ENCODE measurements at regions not wholly inside any gene's neighbourhood (a gene's known extent, or its start where the extent isn't known, plus 50 kb on each side); places are given as distances from the start of the nearest gene placed in this dataset.

DNA sequence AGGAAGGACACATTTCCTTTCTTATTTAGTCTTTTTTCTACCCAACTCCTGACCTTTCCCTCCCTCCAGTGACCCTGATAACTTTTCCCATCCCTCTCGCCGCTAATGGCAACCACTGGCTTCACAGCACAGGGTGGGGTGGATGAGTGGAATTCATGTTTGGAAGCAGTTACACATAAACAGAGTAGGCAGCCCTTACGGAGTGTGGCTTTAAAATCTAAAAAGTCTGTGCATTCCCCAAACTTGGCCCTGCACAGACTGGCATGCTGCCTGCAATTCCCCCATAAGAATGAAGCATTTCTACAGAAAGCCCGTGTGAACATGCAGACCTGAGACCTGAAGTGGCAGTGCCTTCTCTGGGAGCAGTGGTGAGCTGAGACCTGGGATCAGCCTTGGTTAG is 196.7 kb upstream of the ADRA1D start:
- TF ChIP-seq, protein P1, sequence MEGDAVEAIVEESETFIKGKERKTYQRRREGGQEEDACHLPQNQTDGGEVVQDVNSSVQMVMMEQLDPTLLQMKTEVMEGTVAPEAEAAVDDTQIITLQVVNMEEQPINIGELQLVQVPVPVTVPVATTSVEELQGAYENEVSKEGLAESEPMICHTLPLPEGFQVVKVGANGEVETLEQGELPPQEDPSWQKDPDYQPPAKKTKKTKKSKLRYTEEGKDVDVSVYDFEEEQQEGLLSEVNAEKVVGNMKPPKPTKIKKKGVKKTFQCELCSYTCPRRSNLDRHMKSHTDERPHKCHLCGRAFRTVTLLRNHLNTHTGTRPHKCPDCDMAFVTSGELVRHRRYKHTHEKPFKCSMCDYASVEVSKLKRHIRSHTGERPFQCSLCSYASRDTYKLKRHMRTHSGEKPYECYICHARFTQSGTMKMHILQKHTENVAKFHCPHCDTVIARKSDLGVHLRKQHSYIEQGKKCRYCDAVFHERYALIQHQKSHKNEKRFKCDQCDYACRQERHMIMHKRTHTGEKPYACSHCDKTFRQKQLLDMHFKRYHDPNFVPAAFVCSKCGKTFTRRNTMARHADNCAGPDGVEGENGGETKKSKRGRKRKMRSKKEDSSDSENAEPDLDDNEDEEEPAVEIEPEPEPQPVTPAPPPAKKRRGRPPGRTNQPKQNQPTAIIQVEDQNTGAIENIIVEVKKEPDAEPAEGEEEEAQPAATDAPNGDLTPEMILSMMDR (IDR thresholded peaks at IDR 0.05; ENCODE audit: insufficient read depth, low read length, poor library complexity, severe bottlenecking): no peak
- Histone ChIP-seq H3K27me3 (ENCODE audit: control insufficient read depth, insufficient read depth, low read length) (no peaks in the 10 kb centered on the region), H3K36me3 (ENCODE audit: control insufficient read depth, insufficient read depth, low read length) (no peaks in the 10 kb centered on the region), H3K4me3 (ENCODE audit: low read depth, low read length) (no peak overlapping the region)
- DNase-seq (ENCODE audit: low read depth): no peak

DNA sequence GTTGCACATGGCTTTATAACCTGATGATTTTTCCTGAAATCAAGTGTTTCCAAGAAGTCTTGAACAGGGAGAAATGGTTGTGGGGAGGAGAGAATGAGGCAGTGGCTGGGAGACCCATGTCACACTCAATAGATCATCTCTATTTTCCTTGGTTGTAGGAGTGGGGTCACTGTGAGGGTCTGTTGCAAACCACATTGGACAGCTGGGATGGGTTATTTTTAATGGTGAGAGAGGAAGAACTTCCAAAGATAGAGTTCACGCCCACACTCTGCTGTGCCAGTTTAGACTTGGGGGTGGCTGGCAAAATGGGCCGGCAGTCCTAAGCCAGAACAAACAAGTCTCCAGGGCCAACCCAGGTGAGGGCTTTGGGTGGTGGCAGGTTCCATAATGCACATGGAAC is 196.2 kb upstream of the ADRA1D start:
- TF ChIP-seq, protein P1 (IDR thresholded peaks at IDR 0.05; ENCODE audit: insufficient read depth, low read length, poor library complexity, severe bottlenecking): no peak
- no peak for DNase-seq (ENCODE audit: low read depth)
- H3K36me3 ChIP-seq (ENCODE audit: control insufficient read depth, insufficient read depth, low read length): no peaks in the 10 kb centered on the region
- H3K27me3 ChIP-seq (ENCODE audit: control insufficient read depth, insufficient read depth, low read length): no peaks in the 10 kb centered on the region
- H3K4me3 ChIP-seq (ENCODE audit: low read depth, low read length): no peak overlapping the region

DNA sequence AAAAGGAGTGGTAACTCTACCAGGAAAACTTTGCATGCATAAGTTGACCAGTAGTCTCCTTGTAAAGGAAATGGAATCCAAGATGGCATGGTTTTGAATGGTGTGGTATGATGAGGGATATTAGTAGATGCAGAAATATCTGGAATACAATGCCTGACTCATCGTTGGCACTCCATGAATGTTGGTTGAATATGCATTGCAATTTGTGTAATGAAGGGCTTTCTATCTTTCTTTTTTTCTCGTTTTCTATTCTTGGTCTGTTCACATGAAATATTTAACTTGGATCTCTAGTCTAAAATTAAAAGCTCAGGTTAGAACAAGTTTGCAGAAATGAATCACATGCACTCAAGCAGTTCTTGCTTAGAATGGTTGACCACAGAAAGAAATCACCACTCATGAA is 195.3 kb upstream of the ADRA1D start:
- no peaks in the 10 kb centered on the region for H3K36me3 ChIP-seq (ENCODE audit: control insufficient read depth, insufficient read depth, low read length)
- DNase-seq (ENCODE audit: low read depth): no peak
- no peaks in the 10 kb centered on the region for H3K27me3 ChIP-seq (ENCODE audit: control insufficient read depth, insufficient read depth, low read length)
- no peak overlapping the region for H3K4me3 ChIP-seq (ENCODE audit: low read depth, low read length)
- TF ChIP-seq, protein P1 (IDR thresholded peaks at IDR 0.05; ENCODE audit: insufficient read depth, low read length, poor library complexity, severe bottlenecking): no peak

DNA sequence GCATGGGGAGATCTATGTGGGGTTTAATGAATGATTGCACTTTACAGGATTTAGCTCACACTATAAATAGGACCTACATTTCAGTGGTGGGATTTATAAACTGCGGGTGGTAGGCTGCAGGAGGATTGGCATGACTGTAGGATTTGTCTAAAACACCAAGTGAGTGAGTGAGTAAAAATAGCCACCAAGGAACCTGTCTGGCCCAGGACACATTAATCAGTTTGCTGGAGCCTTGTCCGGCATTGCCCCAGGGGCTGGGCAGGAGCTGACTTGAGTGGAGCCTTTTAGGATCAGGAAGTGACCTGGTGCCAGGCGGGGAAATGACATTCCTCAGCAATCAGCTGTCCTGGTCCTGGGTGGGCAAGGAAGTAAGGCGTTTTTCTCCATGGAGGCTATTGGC is 193.9 kb upstream of the ADRA1D start:
- TF ChIP-seq, protein P1 (IDR thresholded peaks at IDR 0.05; ENCODE audit: insufficient read depth, low read length, poor library complexity, severe bottlenecking): no peak
- DNase-seq (ENCODE audit: low read depth): no peak
- Histone ChIP-seq H3K27me3 (ENCODE audit: control insufficient read depth, insufficient read depth, low read length) (no peaks in the 10 kb centered on the region), H3K36me3 (ENCODE audit: control insufficient read depth, insufficient read depth, low read length) (no peaks in the 10 kb centered on the region), H3K4me3 (ENCODE audit: low read depth, low read length) (no peak overlapping the region)

GRCh38 chr20:4441871-4442270 is 192.8 kb upstream of the ADRA1D start:
- DNase-seq (ENCODE audit: low read depth): no peak
- TF ChIP-seq, protein P1 (IDR thresholded peaks at IDR 0.05; ENCODE audit: insufficient read depth, low read length, poor library complexity, severe bottlenecking): no peak

DNA sequence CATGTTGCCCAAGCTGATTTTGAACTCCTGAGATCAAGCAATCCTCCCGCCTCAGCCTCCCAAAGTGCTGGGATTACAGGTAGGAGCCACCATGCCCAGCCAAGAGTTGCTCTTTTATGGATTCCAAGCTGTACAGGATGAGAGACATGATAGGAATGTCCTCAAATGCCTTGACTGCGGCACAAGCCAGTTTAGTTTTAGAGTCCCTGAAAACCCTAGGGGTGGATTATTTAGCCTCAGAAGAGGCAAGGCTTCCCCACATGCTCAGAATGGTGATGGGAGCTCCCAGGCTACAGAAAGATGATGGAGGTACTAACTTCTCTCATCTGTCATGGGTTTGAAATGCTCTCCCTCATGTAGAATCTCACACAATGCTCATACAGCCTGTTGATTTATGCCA is 192.1 kb upstream of the ADRA1D start:
- no peak for DNase-seq (ENCODE audit: low read depth)
- Histone ChIP-seq H3K27me3 (ENCODE audit: control insufficient read depth, insufficient read depth, low read length) (no peaks in the 10 kb centered on the region), H3K4me3 (ENCODE audit: low read depth, low read length) (no peak overlapping the region), H3K36me3 (ENCODE audit: control insufficient read depth, insufficient read depth, low read length) (no peaks in the 10 kb centered on the region)
- TF ChIP-seq, protein P1 (IDR thresholded peaks at IDR 0.05; ENCODE audit: insufficient read depth, low read length, poor library complexity, severe bottlenecking): no peak

More at GRCh38 chr20:4441871-4442270, 192.8 kb upstream of the ADRA1D start:
- Histone ChIP-seq H3K27me3 (ENCODE audit: control insufficient read depth, insufficient read depth, low read length) (no peaks in the 10 kb centered on the region), H3K4me3 (ENCODE audit: low read depth, low read length) (no peak overlapping the region), H3K36me3 (ENCODE audit: control insufficient read depth, insufficient read depth, low read length) (no peaks in the 10 kb centered on the region)
